ENCODE measurements at regions not wholly inside any gene's neighbourhood (a gene's known extent, or its start where the extent isn't known, plus 50 kb on each side); places are given as distances from the start of the nearest gene placed in this dataset.
"Not testable (repeated sequence)": the region's sequence is repeated elsewhere in the genome, so short reads cannot be mapped to it uniquely, and the experiment has no call there.

DNA sequence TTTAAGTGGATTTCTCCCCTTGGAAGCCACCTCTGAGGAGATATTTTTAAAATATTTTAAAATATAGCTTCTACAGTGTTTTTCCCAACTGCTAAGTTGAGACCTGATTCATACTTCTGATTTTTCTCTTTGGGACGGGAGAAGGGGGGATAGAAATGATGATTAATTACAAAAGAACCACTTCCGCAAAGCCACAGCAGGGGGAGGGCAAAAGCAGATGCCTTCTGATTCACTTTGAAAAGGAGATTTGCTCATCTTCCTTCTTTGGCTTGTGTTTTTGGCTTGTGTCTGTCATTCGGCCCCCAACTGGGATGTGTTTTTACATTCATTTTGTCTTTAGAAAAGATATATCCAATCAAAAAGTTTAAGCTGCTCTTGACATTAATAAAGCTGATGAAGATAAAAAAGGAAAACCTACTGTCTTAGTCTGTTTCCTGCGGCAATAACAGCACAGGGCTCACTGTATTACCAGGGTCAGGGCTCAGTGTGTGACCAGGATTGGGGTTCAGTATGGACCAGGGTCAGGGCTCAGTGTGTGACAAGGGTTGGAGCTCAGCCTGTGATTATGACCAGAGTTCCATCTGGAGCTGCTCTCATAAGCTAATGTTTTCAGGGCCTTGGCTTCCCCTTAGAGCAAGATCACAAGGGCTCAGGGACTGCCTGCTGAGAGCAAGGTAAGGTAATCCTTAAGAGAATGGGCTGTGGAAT lies 223.2 kb downstream of the MTHFS start:
- DNase-seq, result no peak

GRCh38 chr15:79674124-79674465 lies 222.7 kb downstream of the MTHFS start:
- no peak for DNase-seq

DNA sequence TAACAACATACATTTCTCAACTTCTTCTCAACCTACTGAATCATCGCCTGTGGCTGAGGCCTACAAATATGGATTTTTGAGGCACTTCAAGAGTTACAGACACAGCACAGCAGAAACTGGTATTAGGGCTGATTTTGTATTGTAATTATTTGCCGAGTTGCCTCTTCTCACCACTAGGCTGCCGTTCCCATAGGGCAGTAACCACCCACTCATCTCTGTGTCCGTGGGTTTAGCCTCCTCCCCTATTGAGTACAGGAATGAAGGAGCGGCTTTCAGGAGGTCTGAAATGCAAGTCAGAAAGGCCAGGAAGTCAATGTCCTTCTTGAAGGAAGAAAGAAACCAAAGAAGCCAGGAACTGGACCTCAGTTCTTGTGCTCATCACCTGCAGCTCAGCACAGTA lies 220.8 kb downstream of the MTHFS start:
- no peak for DNase-seq

GRCh38 chr15:79676621-79677020 lies 220.2 kb downstream of the MTHFS start:
- DNase-seq, result no peak

GRCh38 chr15:79677241-79677640 lies 219.6 kb downstream of the MTHFS start:
- no peak for DNase-seq

GRCh38 chr15:79678032-79678701 lies 218.6 kb downstream of the MTHFS start:
- DNase-seq, result no peak

GRCh38 chr15:79680720-79681119 lies 216.1 kb downstream of the MTHFS start:
- no peak for DNase-seq

DNA sequence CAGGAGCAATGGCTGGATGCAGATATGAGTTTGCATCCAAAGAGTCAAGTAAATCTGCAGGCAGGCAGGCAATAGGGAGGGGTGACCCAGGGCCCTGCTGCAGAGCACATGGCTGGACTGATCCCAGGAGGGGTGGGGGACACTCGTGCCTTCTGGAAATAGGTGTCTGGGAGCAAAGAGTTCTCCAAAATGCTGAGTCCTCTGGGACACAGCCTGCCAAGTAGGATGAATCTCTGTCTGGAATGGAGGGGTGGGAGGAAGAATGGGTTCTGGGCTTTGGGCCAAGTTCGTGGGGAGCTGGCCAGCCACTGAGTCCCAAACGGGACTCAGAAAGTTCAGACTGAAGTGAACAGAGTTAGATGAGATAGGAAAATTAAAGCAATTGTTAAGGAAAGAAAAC lies 214.5 kb downstream of the MTHFS start:
- DNase-seq, result no peak

DNA sequence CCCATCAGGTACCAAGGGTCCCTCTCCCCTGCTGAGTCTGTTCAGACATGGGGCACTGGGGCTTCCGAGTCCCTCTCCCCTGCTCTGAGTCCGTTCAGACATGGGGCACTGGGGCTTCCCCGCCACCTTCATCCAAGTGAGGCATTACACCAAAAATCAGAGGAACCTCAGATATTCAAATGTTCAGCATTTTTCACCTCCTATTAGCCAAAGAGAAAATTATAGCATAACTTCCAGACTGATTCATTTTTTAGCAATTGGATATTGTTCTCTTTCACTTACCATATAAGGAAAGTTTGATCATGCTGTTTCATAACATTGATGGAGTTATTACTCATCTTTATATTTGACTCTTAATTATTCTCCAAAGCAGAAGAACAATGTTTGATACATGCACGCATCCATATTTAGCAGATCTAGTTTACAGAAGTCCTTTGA lies 213.9 kb downstream of the MTHFS start:
- no peak for DNase-seq

GRCh38 chr15:79689030-79689429 lies 207.8 kb downstream of the MTHFS start:
- no peak for DNase-seq

DNA sequence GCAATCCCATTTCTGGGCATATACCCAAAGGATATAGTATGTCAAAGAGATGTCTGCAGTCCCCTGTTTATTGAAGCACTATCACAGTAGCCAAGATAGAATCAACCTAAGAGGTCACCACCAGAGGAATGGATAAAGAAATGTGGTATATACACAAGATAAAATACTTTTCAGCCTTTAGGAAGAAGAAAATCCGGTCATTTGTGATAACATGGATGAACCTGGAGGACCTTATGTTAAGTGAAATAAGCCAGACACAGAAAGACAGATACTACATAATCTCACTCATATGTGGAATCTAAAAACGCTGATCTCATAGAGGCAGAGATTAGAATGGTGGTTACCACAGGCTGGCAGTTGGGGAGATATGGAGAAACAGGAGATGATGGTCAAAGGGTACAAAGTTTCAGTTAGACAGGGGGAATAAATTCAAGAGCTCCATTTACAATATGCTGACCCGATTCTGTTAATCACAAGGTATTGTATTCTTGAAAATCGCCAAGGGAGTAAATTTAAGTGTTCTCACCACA lies 195.8 kb downstream of the MTHFS start:
- DNase-seq, result no peak

DNA sequence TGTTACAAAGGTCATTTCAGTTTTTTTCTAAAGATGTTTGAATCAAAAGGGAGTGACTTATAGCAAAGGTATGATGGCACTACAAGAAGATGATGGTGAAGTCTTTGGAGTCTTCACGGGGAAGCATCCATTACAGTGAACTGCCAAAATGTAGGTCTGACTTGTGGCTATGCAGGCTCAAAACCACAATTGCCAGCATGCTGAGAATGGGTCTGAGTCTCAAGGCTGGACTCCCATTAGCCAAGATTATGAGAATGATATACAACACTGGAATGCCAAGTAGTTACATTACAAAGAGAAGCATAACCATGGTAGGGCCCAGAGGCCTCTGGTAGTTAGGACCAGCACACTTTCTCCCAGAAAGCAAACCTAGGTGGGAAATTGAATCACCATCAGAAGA lies 194.2 kb downstream of the MTHFS start:
- DNase-seq, result no peak

DNA sequence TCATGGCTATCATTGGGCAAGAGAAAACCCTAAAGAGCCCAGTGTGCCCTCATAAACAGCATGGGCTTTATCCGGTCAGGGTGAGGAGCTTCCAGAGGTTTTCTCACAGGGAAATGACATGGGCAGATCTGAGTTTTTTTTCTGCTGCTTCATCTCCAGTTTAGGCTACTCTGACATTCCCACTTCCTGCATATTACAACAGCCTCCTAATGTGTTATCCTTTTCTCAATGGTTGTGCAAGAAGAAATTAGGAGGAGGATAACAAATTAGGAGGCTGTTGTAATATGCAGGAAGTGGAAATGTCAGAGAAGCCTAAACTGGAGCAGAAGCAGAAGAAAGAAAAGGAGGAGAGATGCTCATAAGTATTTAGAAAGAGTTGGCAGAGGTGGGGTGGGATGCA lies 175.6 kb downstream of the MTHFS start:
- no peak for DNase-seq

DNA sequence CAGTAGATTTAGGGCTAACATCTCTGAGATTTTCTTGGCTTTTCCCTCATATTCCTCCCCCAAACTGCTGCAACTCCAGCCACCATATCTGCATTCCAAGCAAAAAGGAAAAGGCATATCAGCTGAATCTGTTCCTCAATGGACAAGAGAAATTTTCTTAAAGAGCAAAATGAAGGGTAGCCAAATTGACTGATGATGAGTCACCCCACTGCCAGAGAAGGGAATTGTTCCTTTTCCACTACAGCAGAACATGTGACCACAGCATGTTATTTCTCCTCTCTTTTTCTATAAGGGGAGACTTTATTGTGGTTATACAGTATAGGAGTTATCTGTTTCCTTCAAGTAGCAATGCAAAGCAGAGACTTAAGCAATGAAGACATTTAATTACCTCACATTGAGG lies 172.5 kb downstream of the MTHFS start:
- no peak for DNase-seq

DNA sequence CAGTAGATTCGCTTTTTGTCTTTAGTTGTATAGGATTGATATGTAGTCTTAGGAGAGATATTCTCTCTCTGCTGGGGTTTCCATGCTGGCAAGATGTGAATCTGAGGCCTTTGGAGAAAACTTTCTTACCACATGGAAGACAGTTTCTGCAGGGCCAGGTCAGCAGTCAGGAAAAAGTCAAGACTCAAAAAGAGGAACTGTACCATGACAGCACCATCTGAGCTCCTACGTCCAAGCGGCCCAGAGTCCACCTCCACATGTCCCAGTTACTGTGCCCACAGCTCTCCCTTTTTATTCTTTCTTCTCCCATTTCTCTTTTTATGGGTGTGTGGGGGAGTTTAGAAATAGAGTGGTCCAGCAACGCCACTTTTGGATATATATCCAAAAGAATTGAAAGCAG lies 172.0 kb downstream of the MTHFS start:
- DNase-seq, result no peak

- DNase-seq, result no peak
Observed at GRCh38 chr15:79728867-79729266, 167.9 kb downstream of the MTHFS start.

GRCh38 chr15:79736435-79737000 lies 160.3 kb downstream of the MTHFS start:
- no peak for DNase-seq

GRCh38 chr15:79738143-79738542 lies 158.7 kb downstream of the MTHFS start:
- DNase-seq, result no peak

DNA sequence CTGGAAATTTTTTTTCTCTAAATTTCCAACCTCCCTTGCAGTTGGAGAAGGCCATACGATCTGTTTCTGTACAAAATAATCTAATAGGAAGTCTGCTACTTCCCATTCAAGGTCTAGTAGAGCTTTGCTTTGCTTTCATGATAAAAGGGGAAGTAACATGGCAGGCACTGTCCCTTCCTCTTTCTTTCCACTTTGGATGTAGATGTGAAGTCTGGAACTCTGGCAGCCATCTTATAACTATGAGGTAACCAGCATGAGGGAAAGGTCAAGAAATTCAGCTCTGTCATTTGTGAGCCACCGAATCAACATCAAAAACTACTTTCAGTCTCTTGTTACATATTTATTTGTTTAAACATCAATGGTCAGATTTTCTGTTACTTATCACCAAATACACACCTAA lies 156.3 kb downstream of the MTHFS start:
- DNase-seq, result no peak

- DNase-seq, result no peak
Observed at GRCh38 chr15:79743032-79743431, 153.8 kb downstream of the MTHFS start.

DNA sequence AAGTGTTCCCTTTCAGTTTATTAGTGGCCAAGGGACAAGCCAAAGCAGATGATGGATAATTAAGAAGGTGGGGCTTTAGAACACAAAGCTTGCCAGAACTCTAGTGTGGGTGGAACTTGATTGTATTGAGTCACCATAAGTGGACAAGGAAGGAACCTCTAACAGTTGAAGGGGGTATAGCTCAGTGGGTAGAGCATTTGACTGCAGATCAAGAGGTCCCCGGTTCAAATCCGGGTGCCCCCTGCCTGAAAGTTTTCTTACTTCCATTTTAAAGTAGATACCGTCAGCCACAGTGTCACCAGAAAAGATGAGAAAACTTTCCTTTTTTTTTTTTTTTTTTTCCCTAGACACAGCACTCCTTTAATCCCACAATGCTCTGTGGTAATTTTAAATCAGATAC lies 152.3 kb downstream of the MTHFS start:
- DNase-seq, result not testable (repeated sequence)

DNA sequence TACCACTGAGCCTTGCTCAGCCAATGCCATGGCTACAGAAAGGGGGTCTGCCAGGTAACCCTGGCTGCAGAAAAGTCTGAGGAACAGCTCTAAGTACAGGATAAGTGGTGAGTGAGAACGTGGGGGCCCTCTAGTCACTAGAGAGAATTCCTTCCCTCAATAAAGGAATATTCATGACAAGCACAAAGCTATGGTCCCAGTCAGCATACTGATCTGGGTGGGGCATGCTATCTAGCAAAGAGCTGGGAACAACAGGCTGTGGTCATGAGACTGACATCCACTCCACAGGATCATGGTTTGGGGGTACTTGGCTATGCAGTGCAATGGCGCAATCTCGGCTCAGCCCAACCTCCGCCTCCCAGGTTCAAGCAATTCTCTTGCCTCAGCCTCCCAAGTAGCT lies 140.4 kb downstream of the MTHFS start:
- no peak for DNase-seq

GRCh38 chr15:79765081-79765480 lies 131.7 kb downstream of the MTHFS start:
- no peak for DNase-seq

DNA sequence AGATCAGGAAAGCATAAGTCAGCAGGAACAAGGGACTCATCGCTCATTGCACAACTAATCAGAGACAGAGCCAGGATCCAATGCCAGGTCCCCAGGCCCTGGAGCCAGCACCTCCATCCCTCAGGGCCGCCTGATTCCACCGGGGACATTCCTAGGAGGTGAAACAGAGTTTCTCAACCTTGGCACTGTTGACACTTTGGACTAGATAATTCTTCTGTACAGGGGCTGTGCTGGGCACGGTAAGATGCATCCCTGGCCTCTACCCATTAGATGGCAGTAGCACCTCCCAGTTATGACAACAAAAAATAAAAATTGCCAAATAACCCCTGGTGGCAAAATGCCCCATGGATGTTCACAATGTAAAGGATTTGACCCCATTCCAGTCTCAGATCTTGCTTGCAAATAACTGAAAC lies 127.7 kb downstream of the MTHFS start:
- DNase-seq, result no peak
